ENCODE measurements at regions not wholly inside any gene's neighbourhood (a gene's known extent, or its start where the extent isn't known, plus 50 kb on each side); places are given as distances from the start of the nearest gene placed in this dataset.
"Not testable (repeated sequence)": the region's sequence is repeated elsewhere in the genome, so short reads cannot be mapped to it uniquely, and the experiment has no call there.

DNA sequence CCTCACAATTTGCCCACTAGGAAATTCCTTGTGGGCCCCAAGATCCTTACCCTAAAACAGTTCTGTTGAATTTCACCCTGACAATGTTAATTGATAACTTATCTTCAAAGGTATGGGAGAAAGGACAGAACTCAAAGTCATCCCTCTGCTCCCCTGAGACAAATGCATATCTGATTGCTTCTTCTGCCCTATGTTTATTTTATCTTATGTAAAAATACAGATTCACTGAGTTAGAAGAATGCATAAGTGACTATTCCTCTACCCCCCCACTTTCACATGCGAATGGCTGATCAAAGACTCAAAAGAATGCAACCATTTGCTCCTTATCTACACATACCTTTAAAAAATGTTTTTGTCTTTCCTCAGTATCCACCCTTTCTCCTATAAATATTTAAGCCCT is 235.7 kb upstream of the SEMA3C start:
- no peak overlapping the region for H4K8ac ChIP-seq (ENCODE audit: low read depth, low read length)
- H3K9me3 ChIP-seq (replicated peaks in 1 of 2; ENCODE audit: control insufficient read depth in 2 of 2, insufficient read depth in 1 of 2, low read depth in 1 of 2, low read length in 2 of 2): no peaks in the 10 kb centered on the region
- no peak overlapping the region for H3K9ac ChIP-seq (ENCODE audit: low read depth, low read length, poor library complexity)
- no CpG with 5 or more reads among the region's 1 CpG for WGBS, 2 donors (ENCODE audit: extremely low coverage in 2 of 2, insufficient read length in 2 of 2, insufficient replicate concordance in 1 of 2)
- H3K27me3 ChIP-seq (ENCODE audit: control insufficient read depth in 3 of 3, insufficient read depth in 3 of 3, low read depth in 1 of 3, low read length in 3 of 3): no peaks in the 10 kb centered on the region
- no peak overlapping the region for H2BK120ac ChIP-seq (ENCODE audit: low read depth, low read length)
- no peak overlapping the region for H4K91ac ChIP-seq (ENCODE audit: low read depth, low read length, poor library complexity)
- no peak overlapping the region for H3K4ac ChIP-seq (ENCODE audit: low read length)
- H3K14ac ChIP-seq (ENCODE audit: low read length): no peak overlapping the region
- DNase-seq (ENCODE audit: low spot score): no peak
- H2AK5ac ChIP-seq (ENCODE audit: low read depth, low read length): no peak overlapping the region
- H3K18ac ChIP-seq (ENCODE audit: low read length): no peak overlapping the region
- H3K4me3 ChIP-seq (ENCODE audit: low read length in 2 of 2): no peak overlapping the region
- H3K4me1 ChIP-seq (ENCODE audit: control insufficient read depth in 2 of 2, insufficient read depth in 1 of 2, low read depth in 1 of 2, low read length in 2 of 2): peaks cover 4 to 26% of the 10 kb centered on the region in 2 donors
- H3K36me3 ChIP-seq (replicated peaks in 1 of 2; ENCODE audit: control insufficient read depth in 2 of 2, insufficient read depth in 2 of 2, low read length in 2 of 2): no peaks in the 10 kb centered on the region
- no peak overlapping the region for H2AFZ ChIP-seq (ENCODE audit: low read length)
- no peak overlapping the region for H2BK15ac ChIP-seq (ENCODE audit: low read length)
- no peaks in the 10 kb centered on the region for H3K79me1 ChIP-seq (ENCODE audit: low read depth, low read length)
- no peak overlapping the region for H3K4me2 ChIP-seq (ENCODE audit: insufficient read depth, low read length, poor library complexity, severe bottlenecking)
- H3K27ac ChIP-seq (replicated peaks; ENCODE audit: low read length): no peak overlapping the region
- no peak overlapping the region for H3K23ac ChIP-seq (ENCODE audit: low read depth, low read length, poor library complexity)
- no peak overlapping the region for H2BK5ac ChIP-seq (ENCODE audit: low read length)
- H2BK12ac ChIP-seq (ENCODE audit: low read length): no peak overlapping the region

DNA sequence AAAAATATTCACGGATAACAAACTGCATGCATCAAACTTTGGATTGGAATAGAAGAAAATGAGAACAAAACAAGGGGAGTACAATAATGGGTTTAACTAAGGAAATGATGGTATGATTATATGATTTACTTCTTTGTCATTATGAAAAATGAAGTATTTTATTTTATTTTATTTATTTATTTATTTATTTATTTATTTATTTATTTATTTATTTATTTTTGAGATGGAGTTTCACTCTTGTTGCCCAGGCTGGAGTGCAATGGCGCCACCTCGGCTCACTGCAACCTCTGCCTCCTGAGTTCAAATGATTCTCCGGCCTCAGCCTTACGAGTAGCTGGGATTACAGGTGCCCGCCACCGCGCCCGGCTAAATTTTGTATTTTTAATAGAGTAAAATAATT is 234.1 kb upstream of the SEMA3C start:
- H2BK120ac ChIP-seq (ENCODE audit: low read depth, low read length); H2BK15ac ChIP-seq (ENCODE audit: low read length); H4K91ac ChIP-seq (ENCODE audit: low read depth, low read length, poor library complexity); H3K4me3 ChIP-seq (ENCODE audit: low read length in 2 of 2); H3K23ac ChIP-seq (ENCODE audit: low read depth, low read length, poor library complexity); H3K18ac ChIP-seq (ENCODE audit: low read length); H3K9me3 ChIP-seq (replicated peaks in 1 of 2; ENCODE audit: control insufficient read depth in 2 of 2, insufficient read depth in 1 of 2, low read depth in 1 of 2, low read length in 2 of 2); H2AK5ac ChIP-seq (ENCODE audit: low read depth, low read length); H3K36me3 ChIP-seq (replicated peaks in 1 of 2; ENCODE audit: control insufficient read depth in 2 of 2, insufficient read depth in 2 of 2, low read length in 2 of 2); H2BK12ac ChIP-seq (ENCODE audit: low read length); H3K4ac ChIP-seq (ENCODE audit: low read length); H2BK5ac ChIP-seq (ENCODE audit: low read length); H4K8ac ChIP-seq (ENCODE audit: low read depth, low read length); H3K79me1 ChIP-seq (ENCODE audit: low read depth, low read length); DNase-seq (ENCODE audit: low spot score); H3K14ac ChIP-seq (ENCODE audit: low read length); H3K9ac ChIP-seq (ENCODE audit: low read depth, low read length, poor library complexity); H3K27ac ChIP-seq (replicated peaks; ENCODE audit: low read length); H2AFZ ChIP-seq (ENCODE audit: low read length); H3K27me3 ChIP-seq (ENCODE audit: control insufficient read depth in 3 of 3, insufficient read depth in 3 of 3, low read depth in 1 of 3, low read length in 3 of 3); H3K4me2 ChIP-seq (ENCODE audit: insufficient read depth, low read length, poor library complexity, severe bottlenecking): not testable (repeated sequence)
- WGBS, 2 donors (ENCODE audit: extremely low coverage in 2 of 2, insufficient read length in 2 of 2, insufficient replicate concordance in 1 of 2): no CpG with 5 or more reads among the region's 9 CpGs
- H3K4me1 ChIP-seq (ENCODE audit: control insufficient read depth in 2 of 2, insufficient read depth in 1 of 2, low read depth in 1 of 2, low read length in 2 of 2): peaks cover 4 to 18% of the 10 kb centered on the region in 2 donors

DNA sequence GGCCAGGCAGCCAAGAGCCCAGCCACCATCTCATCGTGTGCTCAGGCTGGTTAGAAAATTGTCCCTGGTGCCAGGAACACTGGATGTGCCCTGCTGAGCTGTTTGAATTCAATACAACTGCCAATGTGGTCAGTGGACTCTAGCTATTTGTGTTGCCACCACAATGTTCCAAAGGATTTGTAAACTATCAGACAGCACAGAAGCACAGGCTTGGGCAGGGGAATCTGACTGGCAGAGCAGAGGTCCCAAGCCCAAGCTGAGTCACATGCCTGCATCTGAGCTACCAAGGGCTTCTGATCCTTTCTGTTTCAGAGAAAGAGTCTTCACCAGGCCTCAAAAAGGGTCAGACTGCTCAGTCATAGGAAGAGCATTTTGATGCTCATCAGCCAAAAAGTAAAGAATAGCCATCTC is 232.1 kb upstream of the SEMA3C start:
- Histone ChIP-seq H4K8ac (ENCODE audit: low read depth, low read length) (no peak overlapping the region), H3K9me3 (replicated peaks in 1 of 2; ENCODE audit: control insufficient read depth in 2 of 2, insufficient read depth in 1 of 2, low read depth in 1 of 2, low read length in 2 of 2) (no peaks in the 10 kb centered on the region), H3K79me1 (ENCODE audit: low read depth, low read length) (no peaks in the 10 kb centered on the region), H3K4me2 (ENCODE audit: insufficient read depth, low read length, poor library complexity, severe bottlenecking) (no peak overlapping the region), H2AK5ac (ENCODE audit: low read depth, low read length) (no peak overlapping the region), H3K4me1 (ENCODE audit: control insufficient read depth in 2 of 2, insufficient read depth in 1 of 2, low read depth in 1 of 2, low read length in 2 of 2) (peaks cover 4 to 5% of the 10 kb centered on the region in 2 donors), H3K36me3 (replicated peaks in 1 of 2; ENCODE audit: control insufficient read depth in 2 of 2, insufficient read depth in 2 of 2, low read length in 2 of 2) (no peaks in the 10 kb centered on the region), H2AFZ (ENCODE audit: low read length) (peak overlapping the region; percentile 39), H2BK12ac (ENCODE audit: low read length) (no peak overlapping the region), H3K27ac (replicated peaks; ENCODE audit: low read length) (no peak overlapping the region), H3K14ac (ENCODE audit: low read length) (no peak overlapping the region), H2BK120ac (ENCODE audit: low read depth, low read length) (no peak overlapping the region), H4K91ac (ENCODE audit: low read depth, low read length, poor library complexity) (no peak overlapping the region), H3K18ac (ENCODE audit: low read length) (no peak overlapping the region), H3K27me3 (ENCODE audit: control insufficient read depth in 3 of 3, insufficient read depth in 3 of 3, low read depth in 1 of 3, low read length in 3 of 3) (no peaks in the 10 kb centered on the region), H3K9ac (ENCODE audit: low read depth, low read length, poor library complexity) (no peak overlapping the region), H3K4me3 (ENCODE audit: low read length in 2 of 2) (no peak overlapping the region), H3K4ac (ENCODE audit: low read length) (no peak overlapping the region), H2BK15ac (ENCODE audit: low read length) (no peak overlapping the region), H2BK5ac (ENCODE audit: low read length) (no peak overlapping the region), H3K23ac (ENCODE audit: low read depth, low read length, poor library complexity) (no peak overlapping the region)
- DNase-seq (ENCODE audit: low spot score): no peak
- WGBS, 2 donors (ENCODE audit: extremely low coverage in 2 of 2, insufficient read length in 2 of 2, insufficient replicate concordance in 1 of 2): no CpG with 5 or more reads among the region's 1 CpG

DNA sequence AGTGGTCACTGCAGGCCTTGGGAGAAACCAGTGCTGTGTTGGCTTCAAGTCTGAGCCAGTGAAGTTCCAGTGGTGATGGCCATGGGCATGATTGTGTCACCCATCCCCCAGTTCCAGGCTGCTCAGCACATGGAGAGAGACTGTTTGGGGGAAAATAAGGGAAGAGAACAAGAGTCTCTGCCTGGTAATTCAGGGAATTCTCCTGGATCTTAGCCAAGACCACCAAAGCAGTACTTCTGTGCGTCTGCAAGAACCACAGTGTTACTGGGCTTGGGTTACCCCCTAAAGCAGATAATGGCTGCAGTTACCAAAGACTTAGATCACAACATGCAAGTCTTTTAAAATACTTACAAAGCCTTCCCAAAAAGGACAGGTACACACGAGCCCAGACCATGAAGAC is 225.0 kb upstream of the SEMA3C start:
- Histone ChIP-seq H2BK12ac (ENCODE audit: low read length) (no peak overlapping the region), H3K14ac (ENCODE audit: low read length) (no peak overlapping the region), H3K9me3 (replicated peaks in 1 of 2; ENCODE audit: control insufficient read depth in 2 of 2, insufficient read depth in 1 of 2, low read depth in 1 of 2, low read length in 2 of 2) (no peaks in the 10 kb centered on the region), H3K23ac (ENCODE audit: low read depth, low read length, poor library complexity) (no peak overlapping the region), H4K8ac (ENCODE audit: low read depth, low read length) (no peak overlapping the region), H3K4ac (ENCODE audit: low read length) (no peak overlapping the region), H3K18ac (ENCODE audit: low read length) (no peak overlapping the region), H2BK120ac (ENCODE audit: low read depth, low read length) (no peak overlapping the region), H3K27me3 (ENCODE audit: control insufficient read depth in 3 of 3, insufficient read depth in 3 of 3, low read depth in 1 of 3, low read length in 3 of 3) (peaks cover 0 to 2% (median 0%) of the 10 kb centered on the region in 3 experiments), H2BK5ac (ENCODE audit: low read length) (no peak overlapping the region), H3K36me3 (replicated peaks in 1 of 2; ENCODE audit: control insufficient read depth in 2 of 2, insufficient read depth in 2 of 2, low read length in 2 of 2) (no peaks in the 10 kb centered on the region), H3K4me1 (ENCODE audit: control insufficient read depth in 2 of 2, insufficient read depth in 1 of 2, low read depth in 1 of 2, low read length in 2 of 2) (no peaks in the 10 kb centered on the region), H2BK15ac (ENCODE audit: low read length) (no peak overlapping the region), H3K9ac (ENCODE audit: low read depth, low read length, poor library complexity) (no peak overlapping the region), H3K27ac (replicated peaks; ENCODE audit: low read length) (no peak overlapping the region), H3K4me3 (ENCODE audit: low read length in 2 of 2) (no peak overlapping the region), H4K91ac (ENCODE audit: low read depth, low read length, poor library complexity) (no peak overlapping the region), H2AK5ac (ENCODE audit: low read depth, low read length) (no peak overlapping the region), H2AFZ (ENCODE audit: low read length) (no peak overlapping the region), H3K4me2 (ENCODE audit: insufficient read depth, low read length, poor library complexity, severe bottlenecking) (no peak overlapping the region), H3K79me1 (ENCODE audit: low read depth, low read length) (no peaks in the 10 kb centered on the region)
- WGBS, 2 donors (ENCODE audit: extremely low coverage in 2 of 2, insufficient read length in 2 of 2, insufficient replicate concordance in 1 of 2): no CpG with 5 or more reads among the region's 2 CpGs
- no peak for DNase-seq (ENCODE audit: low spot score)

Data from neuronal stem cell (in vitro differentiated cells).